Loucy (cell line): ENCODE measurements at regions not wholly inside any gene's neighbourhood (a gene's known extent, or its start where the extent isn't known, plus 50 kb on each side); places are given as distances from the start of the nearest gene placed in this dataset.

Source experiments
- H2AFZ ChIP-seq: fragments of 200-600 bp; sonication (generic); 2 replicates; pipeline ENCODE4 v1.6.0; 2016; ENCODE audit warnings: antibody characterized with exemption, mild to moderate bottlenecking, low read length, moderate library complexity
- H3F3A ChIP-seq: fragments of 200-600 bp; 2 replicates; pipeline ENCODE4 v1.6.0; 2016; ENCODE audit warnings: antibody characterized with exemption, low read depth, mild to moderate bottlenecking
- H3K27me3 ChIP-seq: fragments of 200-600 bp; sonication (generic); 2 replicates; pipeline ENCODE4 v1.6.1; 2014; ENCODE audit warnings: low read length, mild to moderate bottlenecking; ENCODE audit not compliant: insufficient read depth, poor library complexity, severe bottlenecking
- H3K36me3 ChIP-seq: fragments of 200-600 bp; sonication (generic); 2 replicates; pipeline ENCODE4 v1.6.1; 2016; ENCODE audit warnings: low read length; ENCODE audit not compliant: insufficient read depth
- H3K4me1 ChIP-seq: fragments of 200-600 bp; sonication (generic); 2 replicates; pipeline ENCODE4 v1.5.1; 2014; ENCODE audit warnings: low read length, mild to moderate bottlenecking; ENCODE audit not compliant: insufficient read depth, poor library complexity, severe bottlenecking
- H3K4me2 ChIP-seq: fragments of 200-600 bp; sonication (generic); 2 replicates; pipeline ENCODE4 v1.6.0; 2014; ENCODE audit warnings: antibody characterized with exemption, low read length, low read depth, mild to moderate bottlenecking; ENCODE audit not compliant: poor library complexity, severe bottlenecking
- H3K4me3 ChIP-seq: fragments of 200-600 bp; sonication (generic); 2 replicates; pipeline ENCODE4 v1.5.1; 2014; ENCODE audit warnings: low read length, mild to moderate bottlenecking, mixed read lengths; ENCODE audit not compliant: poor library complexity, severe bottlenecking
- H3K79me2 ChIP-seq: fragments of 200-600 bp; sonication (generic); 2 replicates; pipeline ENCODE4 v1.6.1; 2014; ENCODE audit warnings: low read length; ENCODE audit not compliant: insufficient read depth
- H3K9ac ChIP-seq: fragments of 200-600 bp; sonication (generic); 2 replicates; pipeline ENCODE4 v1.6.0; 2014; ENCODE audit warnings: mild to moderate bottlenecking, low read depth, low read length, moderate library complexity; ENCODE audit not compliant: poor library complexity, severe bottlenecking
- H3K9me2 ChIP-seq: fragments of 200-600 bp; sonication (generic); replicated peaks from 2 replicates; pipeline ENCODE4 v1.6.1; 2016; ENCODE audit warnings: low read depth, low read length, mixed read lengths
- H3K9me3 ChIP-seq: fragments of 200-600 bp; sonication (generic); 2 replicates; pipeline ENCODE4 v1.6.1; 2014; ENCODE audit warnings: mild to moderate bottlenecking, antibody characterized with exemption, low read length, low read depth; ENCODE audit not compliant: insufficient read depth
- H4K20me1 ChIP-seq: fragments of 200-600 bp; sonication (generic); 2 replicates; pipeline ENCODE4 v1.6.0; 2014; ENCODE audit warnings: antibody characterized with exemption, low read length, mild to moderate bottlenecking; ENCODE audit not compliant: insufficient read depth, poor library complexity, severe bottlenecking
- EZH2phosphoT487 ChIP-seq: fragments of 200-600 bp; IDR thresholded peaks from 2 replicates; pipeline ENCODE4 v1.6.1; 2018; ENCODE audit warnings: antibody characterized with exemption, mild to moderate bottlenecking, moderate library complexity, borderline replicate concordance
- TF ChIP-seq, protein P1 (sequence below): fragments of 200-600 bp; sonication (generic); conservative IDR thresholded peaks from 2 replicates; pipeline ENCODE4 v1.5.1; 2014; ENCODE audit warnings: mild to moderate bottlenecking, antibody characterized with exemption, low read length

DNA sequence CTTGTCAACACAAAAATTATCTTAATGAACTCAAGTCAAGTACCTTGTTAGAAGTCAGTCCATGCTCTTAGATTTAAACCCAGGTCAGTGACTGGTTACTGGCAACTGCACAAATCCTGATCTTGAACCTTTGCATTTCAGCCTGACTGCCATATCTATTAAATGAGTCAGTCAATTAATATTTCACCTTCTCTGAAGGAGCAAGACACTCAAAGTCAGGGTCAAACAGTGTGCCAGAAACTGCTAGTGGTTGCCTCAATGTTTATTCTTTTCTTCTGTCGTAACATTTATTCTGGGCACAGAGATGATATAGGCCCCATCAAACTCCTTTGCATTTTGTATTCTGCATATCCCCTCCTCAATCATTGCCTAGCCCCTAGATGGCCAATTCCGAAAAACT, 193.9 kb upstream of the MOCS1 start:
- Histone ChIP-seq H3K4me3 (no peak overlapping the region), H3K9me2 (no peaks in the 10 kb centered on the region), H3K27me3 (no peaks in the 10 kb centered on the region), H2AFZ (no peak overlapping the region), H3K9ac (no peak overlapping the region), H3K4me1 (no peaks in the 10 kb centered on the region), H3K36me3 (no peaks in the 10 kb centered on the region), H3K9me3 (no peaks in the 10 kb centered on the region; the same call in 1 of the 2 replicates), H3K79me2 (no peaks in the 10 kb centered on the region), H4K20me1 (no peaks in the 10 kb centered on the region), H3F3A (no peaks in the 10 kb centered on the region), H3K4me2 (no peak overlapping the region)
- TF ChIP-seq EZH2phosphoT487 = no peak
- TF ChIP-seq, protein P1, sequence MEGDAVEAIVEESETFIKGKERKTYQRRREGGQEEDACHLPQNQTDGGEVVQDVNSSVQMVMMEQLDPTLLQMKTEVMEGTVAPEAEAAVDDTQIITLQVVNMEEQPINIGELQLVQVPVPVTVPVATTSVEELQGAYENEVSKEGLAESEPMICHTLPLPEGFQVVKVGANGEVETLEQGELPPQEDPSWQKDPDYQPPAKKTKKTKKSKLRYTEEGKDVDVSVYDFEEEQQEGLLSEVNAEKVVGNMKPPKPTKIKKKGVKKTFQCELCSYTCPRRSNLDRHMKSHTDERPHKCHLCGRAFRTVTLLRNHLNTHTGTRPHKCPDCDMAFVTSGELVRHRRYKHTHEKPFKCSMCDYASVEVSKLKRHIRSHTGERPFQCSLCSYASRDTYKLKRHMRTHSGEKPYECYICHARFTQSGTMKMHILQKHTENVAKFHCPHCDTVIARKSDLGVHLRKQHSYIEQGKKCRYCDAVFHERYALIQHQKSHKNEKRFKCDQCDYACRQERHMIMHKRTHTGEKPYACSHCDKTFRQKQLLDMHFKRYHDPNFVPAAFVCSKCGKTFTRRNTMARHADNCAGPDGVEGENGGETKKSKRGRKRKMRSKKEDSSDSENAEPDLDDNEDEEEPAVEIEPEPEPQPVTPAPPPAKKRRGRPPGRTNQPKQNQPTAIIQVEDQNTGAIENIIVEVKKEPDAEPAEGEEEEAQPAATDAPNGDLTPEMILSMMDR = no peak

DNA sequence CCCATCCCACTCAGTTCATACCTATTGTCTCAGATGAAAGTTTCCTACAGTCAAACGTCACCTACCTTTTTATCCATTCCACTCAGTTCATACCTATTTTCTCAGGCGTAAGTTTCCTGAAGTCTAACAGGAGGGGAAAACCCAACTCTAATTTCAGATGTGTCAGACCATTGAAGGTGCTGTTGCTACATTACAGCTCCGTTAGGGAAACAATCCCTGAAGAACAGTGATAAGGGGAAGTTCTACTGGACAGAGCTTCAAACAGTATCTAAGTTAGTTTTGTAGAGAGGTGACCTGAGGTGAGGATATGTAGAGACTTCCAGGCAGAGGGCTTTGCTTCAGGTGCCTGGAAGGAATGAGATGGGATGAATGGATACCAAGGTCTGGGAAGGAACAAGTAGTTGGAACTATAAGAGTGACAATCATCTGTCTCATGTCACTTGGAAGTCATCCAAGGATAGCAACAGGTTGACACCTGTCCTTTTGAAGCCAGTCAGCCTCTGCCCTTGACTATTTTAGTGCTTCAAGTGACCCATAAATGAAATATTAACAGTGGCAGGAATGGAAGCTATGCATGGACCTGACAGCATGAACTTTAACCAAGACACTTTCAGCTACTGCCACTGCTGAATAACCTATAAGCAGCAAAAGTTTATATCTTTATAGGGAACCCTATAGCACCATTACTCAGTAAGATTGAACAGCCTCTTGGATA, 191.6 kb upstream of the MOCS1 start:
- H2AFZ ChIP-seq = no peak overlapping the region
- no peaks in the 10 kb centered on the region for H3K27me3 ChIP-seq
- H3K36me3 ChIP-seq = no peaks in the 10 kb centered on the region
- H3K4me1 ChIP-seq = no peaks in the 10 kb centered on the region
- H3F3A ChIP-seq = no peaks in the 10 kb centered on the region
- no peaks in the 10 kb centered on the region for H4K20me1 ChIP-seq
- no peak overlapping the region for H3K9ac ChIP-seq
- no peaks in the 10 kb centered on the region for H3K79me2 ChIP-seq
- no peak overlapping the region for H3K4me3 ChIP-seq
- no peak for TF ChIP-seq EZH2phosphoT487
- TF ChIP-seq, protein P1 = no peak
- H3K9me2 ChIP-seq = no peaks in the 10 kb centered on the region
- H3K9me3 ChIP-seq = no peaks in the 10 kb centered on the region
- H3K4me2 ChIP-seq = no peak overlapping the region

DNA sequence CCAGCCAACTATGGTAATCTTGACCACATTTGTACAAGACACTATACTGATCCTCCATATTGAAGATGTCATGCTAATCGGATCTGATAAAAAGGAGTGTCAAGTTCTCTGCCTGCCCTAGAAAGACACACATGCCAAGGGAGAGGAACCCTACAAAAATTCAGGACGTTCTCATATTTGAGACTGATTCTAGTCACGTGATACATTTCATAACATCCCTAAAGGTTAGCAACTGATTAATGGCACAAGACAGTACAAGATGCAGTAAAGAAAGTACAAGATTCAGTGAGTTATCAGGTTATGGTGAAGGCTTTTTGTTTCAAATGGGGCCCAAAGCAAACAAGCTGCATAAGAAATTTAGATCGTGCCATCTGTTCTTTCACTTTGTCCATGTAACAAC, 190.7 kb upstream of the MOCS1 start:
- Histone ChIP-seq H3K4me1 (no peaks in the 10 kb centered on the region), H3K79me2 (no peaks in the 10 kb centered on the region), H3K36me3 (no peaks in the 10 kb centered on the region), H3K4me3 (no peak overlapping the region), H3K4me2 (no peak overlapping the region), H4K20me1 (no peaks in the 10 kb centered on the region), H3K9me3 (no peaks in the 10 kb centered on the region), H3K27me3 (no peaks in the 10 kb centered on the region), H3K9me2 (no peaks in the 10 kb centered on the region), H3K9ac (no peak overlapping the region), H3F3A (no peaks in the 10 kb centered on the region), H2AFZ (no peak overlapping the region)
- no peak for TF ChIP-seq EZH2phosphoT487
- TF ChIP-seq, protein P1 = no peak
